ELF-1 (cell line): ENCODE measurements at regions not wholly inside any gene's neighbourhood (a gene's known extent, or its start where the extent isn't known, plus 50 kb on each side); places are given as distances from the start of the nearest gene placed in this dataset.

Experiments used
- DNase-seq: peaks from one replicate; pipeline ENCODE4 v3.0.0-alpha.2; 2016; ENCODE audit warnings: low read depth, low spot score

DNA sequence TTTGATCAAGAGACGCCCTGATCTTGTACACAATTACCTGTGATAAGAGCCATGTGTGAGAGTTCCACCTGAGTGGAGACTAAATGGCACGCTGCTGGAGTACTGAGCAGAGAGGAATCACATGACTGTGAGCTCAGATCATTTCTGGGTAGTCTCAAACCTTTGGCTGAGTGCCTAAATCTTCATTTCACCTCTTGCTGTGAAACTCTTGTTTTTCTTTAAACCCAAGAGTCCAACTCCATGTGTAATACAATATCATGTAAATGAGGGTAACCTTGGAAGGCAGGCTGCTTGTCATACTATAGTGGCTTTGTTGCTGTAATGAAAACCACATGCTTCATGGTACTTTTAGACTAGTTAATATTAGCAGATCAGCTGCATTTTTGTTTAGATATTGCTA is 156.9 kb downstream of the CAND1 start:
- DNase-seq: no peak

DNA sequence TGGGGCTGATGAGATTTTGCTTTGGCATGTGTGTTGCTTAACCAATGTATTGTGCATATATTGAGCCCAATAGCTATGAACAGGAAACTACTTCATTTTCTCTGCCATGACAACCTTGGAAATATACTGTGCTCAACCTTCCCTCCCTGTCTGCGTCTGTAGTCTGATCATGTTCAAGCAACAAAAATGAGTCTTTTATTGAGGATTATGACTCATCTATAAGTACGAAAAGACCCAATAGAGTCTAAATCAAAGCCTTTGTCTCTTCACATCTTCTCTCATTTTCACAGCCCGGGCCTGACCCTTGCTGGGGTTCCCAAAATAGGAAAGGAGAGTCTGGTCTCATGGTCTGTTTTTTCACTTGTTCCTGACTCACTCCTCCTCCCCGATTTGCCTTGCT is 158.2 kb downstream of the CAND1 start:
- no peak for DNase-seq

DNA sequence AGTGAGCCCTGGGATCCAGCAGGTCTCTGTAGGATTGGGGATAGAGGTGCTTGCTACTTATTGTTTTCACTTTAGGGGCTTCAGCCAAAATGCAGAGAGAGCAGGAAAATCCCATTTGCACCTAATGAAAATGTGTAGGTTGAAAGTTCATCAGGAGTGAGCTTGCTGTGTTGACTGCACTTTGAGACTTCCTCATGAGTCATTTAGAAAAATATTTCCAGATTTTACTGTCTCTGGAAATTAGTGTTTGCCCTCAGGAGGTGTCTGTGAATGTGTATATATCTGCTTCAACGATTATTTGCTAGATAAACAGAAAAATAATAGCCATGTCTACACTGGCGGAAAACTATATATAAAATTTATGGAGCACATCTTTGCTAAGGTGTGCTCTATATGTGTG is 159.3 kb downstream of the CAND1 start:
- DNase-seq: no peak

DNA sequence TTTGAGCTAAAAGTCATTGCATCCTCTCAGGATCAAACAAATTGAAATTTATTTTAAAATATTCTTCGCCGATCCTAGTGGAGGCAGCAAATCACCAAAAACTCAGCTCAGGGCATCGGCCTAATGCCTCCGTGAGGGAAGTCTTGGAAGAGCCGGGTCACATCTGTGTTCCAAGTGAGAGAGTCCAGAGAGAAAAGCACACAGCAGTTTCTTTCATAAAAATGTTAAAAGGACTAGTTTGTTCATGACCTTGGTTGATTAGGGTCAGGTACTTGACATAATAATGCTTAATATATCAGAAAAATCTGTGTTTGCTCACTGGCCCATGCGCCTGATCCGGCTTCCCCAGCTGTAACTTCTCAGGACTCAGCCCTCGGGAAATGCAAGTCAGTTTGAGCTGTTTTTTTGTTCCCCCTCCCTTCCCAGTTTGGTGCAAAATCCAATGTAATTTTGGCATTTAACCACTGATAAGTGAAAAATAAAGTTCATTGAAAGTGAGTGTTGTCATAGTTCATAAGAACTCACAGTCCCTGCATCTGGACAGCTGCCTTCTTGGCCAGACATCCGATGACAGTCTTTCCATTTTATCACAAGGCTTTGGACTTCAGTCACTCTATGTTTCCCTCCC is 161.7 kb downstream of the CAND1 start:
- DNase-seq: no peak

DNA sequence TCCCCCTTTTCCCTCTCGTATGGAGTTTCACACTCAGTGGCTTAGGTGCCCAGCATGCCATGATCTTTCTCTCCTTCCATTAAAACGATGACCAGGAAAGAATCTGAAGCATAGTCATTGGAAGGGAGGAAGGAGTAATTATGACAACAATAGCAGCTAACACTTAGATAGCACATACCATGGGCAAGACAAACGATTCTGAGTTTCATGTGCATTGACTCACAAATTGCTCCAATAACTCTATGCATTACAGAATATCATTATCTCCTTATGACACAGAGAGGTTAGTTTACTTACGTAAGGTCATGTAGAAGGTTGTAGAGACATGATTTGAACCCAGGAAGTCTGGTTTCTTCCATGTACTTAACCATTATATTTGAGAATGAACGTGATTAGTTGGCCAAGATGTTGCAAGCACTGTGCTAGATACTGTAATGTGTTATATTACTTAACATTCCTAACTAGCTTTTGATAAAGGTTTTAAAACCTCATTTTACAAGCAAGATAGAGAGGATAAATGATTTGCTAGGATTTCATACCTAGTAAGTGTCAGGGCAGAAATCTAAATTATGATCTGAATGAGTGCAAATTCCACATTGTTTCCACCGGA is 162.4 kb downstream of the CAND1 start:
- no peak for DNase-seq

DNA sequence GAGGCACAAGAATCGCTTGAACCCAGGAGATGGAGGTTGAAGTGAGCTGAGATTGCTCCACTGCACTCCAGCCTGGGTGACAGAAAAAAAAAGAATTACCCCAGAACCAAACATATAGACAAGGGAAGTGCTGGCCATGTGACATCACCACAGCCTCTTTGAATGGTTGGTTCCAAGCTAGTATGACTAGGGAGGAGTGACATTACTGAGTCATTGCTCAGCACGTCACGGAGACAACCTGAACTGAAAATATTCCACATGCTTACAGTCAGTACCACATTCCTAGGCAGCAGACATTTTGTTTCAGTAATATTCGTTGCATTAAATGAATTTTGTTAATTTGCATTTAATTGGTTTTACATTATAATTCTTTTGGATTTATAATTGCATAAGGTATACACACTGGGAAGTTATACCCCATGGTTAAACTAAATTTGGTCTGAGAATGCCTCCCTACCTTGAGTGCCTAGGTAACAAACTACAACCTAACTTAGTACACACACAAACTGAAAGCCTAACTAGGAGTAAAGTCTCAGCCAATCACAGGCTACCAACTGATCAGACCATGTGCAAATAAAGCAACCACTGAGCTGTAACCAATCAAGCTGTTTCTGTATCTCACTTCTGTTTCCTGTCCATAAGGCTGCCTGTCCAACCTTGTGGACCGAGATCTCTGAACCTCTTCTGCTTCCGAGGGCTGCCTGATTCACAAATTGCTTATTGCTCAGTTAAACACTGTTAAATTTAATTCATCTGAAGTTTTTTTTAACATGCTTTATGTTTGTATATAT is 164.4 kb downstream of the CAND1 start:
- no peak for DNase-seq

- no peak for DNase-seq
Measured at GRCh38 chr12:67434671-67435370, 165.7 kb downstream of the CAND1 start.

DNA sequence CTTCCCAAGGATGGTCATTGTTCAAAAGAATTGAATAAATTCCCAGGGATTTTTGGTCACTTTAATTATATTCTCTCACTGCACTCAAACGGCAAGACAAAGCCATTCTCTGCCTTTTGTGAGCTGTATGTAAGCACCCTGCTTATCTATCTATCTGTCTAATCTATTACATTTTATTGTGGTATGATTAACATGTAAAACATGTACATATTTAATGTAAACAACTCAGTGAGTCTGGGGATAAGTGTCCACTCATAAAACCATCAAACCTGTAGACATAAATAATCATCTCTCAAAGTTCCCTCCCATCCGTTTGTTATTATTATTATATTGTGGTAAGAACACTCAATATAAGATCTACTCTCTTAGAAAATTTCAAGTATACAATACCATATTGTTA is 167.1 kb downstream of the CAND1 start:
- DNase-seq: no peak

DNA sequence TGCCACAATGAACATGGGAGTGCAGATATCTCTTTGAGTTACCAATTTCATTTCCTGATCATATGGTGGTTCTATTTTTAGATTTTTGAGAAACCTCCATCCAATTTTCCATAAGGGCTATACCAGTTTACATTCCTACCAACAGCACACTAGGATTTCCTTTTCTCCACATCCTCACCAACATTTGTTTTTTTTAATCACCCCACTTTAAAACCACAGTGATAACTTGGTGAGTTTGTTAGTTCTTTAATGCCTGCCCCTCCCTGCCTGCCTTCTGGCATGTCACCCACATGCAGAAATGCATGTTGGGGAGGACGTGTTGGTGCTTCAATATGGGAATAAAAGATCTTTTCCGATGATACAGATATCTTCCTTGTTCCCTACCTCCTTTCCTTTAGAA is 167.9 kb downstream of the CAND1 start:
- DNase-seq: no peak

- DNase-seq: no peak
Measured at GRCh38 chr12:67439611-67440010, 170.5 kb downstream of the CAND1 start.

DNA sequence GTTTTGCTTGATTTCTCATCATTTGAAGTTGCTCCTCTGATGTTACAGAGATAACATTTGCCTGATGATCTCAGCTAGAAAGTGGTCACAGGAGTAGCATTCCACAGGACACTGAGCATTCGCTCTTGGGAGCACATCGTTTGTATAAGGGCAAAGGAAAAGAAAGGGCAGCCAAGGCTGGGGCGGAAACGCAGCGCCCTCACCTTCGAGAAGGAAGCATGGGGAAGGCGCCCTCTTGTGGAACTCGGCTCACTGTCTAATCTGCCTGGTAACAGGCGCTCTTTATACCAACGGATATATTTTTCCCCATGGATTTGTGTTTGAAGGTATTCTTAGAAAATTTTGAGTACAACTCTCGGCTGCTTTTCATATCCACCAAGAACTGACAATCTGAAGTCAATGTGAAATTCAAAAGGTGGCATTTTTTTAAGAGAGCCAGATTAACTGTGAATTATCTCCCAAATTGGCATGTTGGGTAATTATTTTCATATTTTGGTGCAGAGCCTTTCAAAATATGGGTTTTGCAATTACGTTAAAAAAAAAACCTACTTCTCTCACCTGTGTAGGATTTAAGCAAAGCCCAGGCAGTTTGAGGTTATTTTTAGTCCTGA is 172.7 kb downstream of the CAND1 start:
- peak; percentile 86 for DNase-seq

DNA sequence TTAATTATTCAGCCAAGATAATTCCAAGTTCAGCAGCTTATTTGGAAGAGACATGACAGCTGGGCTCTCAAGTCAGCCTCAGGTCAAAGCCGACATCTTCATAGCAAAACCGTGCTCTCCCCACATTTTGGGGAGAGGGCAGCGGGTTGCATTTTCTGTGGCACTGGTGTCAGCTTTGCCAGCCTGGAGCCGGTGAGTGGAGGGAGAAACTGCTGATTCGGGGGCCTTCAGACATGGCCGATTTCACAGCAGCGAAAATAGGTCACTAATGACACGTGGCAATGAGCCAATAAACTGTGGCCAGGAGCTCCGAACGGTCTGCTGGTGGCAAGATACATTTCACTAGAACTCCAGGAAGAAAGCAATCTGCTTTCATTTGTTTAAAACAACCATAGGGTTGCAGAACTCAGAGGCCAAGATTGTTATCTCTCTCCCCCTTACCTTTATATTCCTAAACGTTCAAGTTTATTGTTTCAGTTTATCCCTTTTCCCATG is 173.2 kb downstream of the CAND1 start:
- no peak for DNase-seq

DNA sequence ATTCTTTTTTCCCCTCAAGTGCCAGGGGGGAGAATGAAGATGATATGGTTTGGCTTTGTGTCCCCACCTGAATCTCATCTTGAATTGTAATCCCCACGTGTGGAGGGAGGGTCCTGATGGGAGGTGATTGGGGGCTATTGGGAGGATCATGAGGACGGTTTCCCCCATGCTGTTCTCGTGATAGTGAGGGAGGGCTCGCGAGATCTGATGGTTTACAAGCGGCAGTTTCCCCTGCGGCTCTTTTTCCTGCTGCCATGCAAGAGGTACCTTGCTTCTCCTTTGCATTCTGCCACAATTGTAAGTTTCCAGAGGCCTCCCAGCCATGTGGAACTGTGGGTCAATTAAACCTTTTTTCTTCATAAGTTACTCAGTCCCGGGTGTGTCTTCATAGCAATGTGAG is 173.7 kb downstream of the CAND1 start:
- no peak for DNase-seq

- DNase-seq: no peak
Measured at GRCh38 chr12:67444542-67444941, 175.4 kb downstream of the CAND1 start.

- DNase-seq: no peak
Measured at GRCh38 chr12:67446716-67447115, 177.6 kb downstream of the CAND1 start.

GRCh38 chr12:67447180-67447579 is 178.0 kb downstream of the CAND1 start:
- no peak for DNase-seq

DNA sequence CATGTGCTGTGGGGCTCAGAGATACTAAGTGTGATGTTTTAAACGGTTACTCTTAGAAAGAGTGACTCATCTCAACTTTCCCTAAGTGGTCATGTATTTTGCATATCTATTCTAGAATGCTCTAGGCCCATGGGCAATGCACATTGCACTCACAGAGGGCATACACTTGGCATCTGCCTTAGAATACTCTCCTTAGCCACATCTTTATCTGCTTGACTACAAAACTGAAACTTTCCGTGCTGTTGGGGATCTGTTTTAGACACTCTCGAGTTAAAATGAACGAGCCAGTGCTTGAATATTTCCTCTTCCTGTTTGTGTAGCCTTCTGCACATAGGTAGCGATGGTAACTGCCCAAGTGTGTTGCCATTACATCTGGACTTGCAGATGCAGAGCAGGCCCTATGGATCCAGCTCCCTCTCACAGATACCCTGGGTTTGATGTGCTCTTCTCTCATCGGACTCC is 180.5 kb downstream of the CAND1 start:
- DNase-seq: no peak

DNA sequence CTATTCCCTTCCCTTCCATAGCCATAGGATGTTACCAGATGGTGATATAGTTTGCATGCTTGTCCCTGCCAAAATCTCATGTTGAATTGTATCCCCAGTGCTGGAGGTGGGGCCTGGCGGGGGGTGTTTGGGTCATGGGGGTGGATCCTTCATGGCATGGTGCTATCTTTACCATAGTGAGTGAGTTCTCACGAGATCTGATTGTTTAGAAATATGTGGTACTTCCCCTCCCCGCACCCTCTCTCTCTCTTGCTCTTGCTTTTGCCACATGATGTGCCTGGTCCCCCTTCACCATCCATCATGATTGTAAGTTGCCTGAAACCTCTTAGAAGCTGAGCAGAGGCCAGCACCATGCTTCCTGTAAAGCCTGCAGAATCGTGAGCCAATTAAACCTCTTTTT is 181.3 kb downstream of the CAND1 start:
- DNase-seq: no peak

DNA sequence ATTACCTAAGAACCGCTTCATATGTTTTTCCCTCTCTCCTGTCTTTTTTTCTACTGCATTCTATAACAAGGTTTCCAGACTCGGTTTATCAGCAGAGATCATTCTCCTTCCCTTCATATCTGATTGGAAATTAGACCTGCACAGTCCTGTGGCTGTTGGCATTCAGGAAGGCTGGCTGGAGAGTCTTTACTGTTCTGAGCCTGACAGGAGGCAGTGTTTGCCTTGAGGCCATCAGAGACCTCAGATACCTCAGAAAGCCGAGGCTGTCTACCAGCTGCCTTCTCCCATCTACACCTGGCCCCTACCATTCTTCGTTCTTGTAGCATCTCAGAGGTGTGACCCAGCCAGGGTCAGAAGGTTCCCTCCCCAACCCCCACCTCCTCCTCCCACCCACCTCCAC is 182.0 kb downstream of the CAND1 start:
- peak; percentile 28 for DNase-seq

DNA sequence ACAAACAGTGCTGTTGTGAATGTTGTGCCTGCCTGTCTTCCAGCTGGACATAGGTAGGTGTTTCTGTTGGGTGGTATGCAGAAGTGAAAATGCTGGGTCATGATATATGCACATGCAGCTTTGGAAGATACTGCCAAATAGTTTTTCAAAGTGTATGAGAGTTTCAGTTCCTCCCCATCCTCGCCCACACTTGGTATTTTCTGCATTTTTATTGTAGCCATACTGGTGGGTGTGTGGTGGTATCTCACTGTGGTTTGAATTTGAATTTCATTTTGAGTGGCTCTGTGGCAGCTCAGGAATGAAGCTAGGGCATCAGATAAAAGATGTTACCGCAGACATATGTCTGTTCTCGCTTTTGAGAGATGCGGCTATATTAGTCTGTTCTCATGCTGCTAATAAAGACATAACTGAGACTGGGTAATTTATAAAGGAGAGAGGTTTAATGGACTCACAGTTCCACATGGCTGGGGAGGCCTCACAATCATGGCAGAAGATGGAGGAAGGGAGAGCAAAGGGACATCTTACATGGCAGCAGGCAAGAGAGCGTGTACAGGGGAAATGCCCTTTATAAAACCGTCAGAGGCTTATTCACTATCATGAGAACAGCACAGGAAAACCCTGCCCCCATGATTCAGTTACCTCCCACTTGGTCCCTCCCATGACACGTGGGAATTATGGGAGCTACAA is 183.1 kb downstream of the CAND1 start:
- DNase-seq: no peak

- DNase-seq: no peak
Measured at GRCh38 chr12:67453191-67453590, 184.0 kb downstream of the CAND1 start.
